GM23248 (cell line): ENCODE measurements at regions not wholly inside any gene's neighbourhood (a gene's known extent, or its start where the extent isn't known, plus 50 kb on each side); places are given as distances from the start of the nearest gene placed in this dataset.

Experiments used
- DNase-seq: peaks from one replicate; pipeline ENCODE4 v3.0.0-alpha.2; 2015
- H2AFZ ChIP-seq: fragments of 200-600 bp; sonication (generic); 2 replicates; pipeline ENCODE4 v1.6.1; 2016; ENCODE audit warnings: antibody characterized with exemption
- H3F3A ChIP-seq: fragments of 200-600 bp; sonication (generic); 2 replicates; pipeline ENCODE4 v1.6.1; 2016; ENCODE audit warnings: mild to moderate bottlenecking, antibody characterized with exemption, mixed run types; ENCODE audit not compliant: insufficient read depth
- H3K27ac ChIP-seq: fragments of 200-600 bp; sonication (generic); 2 replicates; pipeline ENCODE4 v1.5.1; 2016; ENCODE audit warnings: mild to moderate bottlenecking
- H3K27me3 ChIP-seq: fragments of 200-600 bp; sonication (generic); replicated peaks from 2 replicates; pipeline ENCODE4 v1.6.1; 2016; ENCODE audit warnings: mild to moderate bottlenecking; ENCODE audit not compliant: insufficient read depth
- H3K36me3 ChIP-seq: fragments of 200-600 bp; sonication (generic); 2 replicates; pipeline ENCODE4 v1.6.1; 2016; ENCODE audit warnings: low read depth, mild to moderate bottlenecking
- H3K4me1 ChIP-seq: fragments of 200-600 bp; sonication (generic); 2 replicates; pipeline ENCODE4 v1.6.1; 2016; ENCODE audit warnings: mild to moderate bottlenecking; ENCODE audit not compliant: insufficient read depth
- H3K4me2 ChIP-seq: fragments of 200-600 bp; sonication (generic); one replicate; pipeline ENCODE4 v1.6.1; 2016; ENCODE audit warnings: mild to moderate bottlenecking; ENCODE audit not compliant: unreplicated experiment
- H3K4me3 ChIP-seq: fragments of 200-600 bp; sonication (generic); 2 replicates; pipeline ENCODE4 v1.5.1; 2016; ENCODE audit warnings: mild to moderate bottlenecking
- H3K79me2 ChIP-seq: fragments of 200-600 bp; sonication (generic); 2 replicates; pipeline ENCODE4 v1.6.1; 2016; ENCODE audit warnings: mild to moderate bottlenecking; ENCODE audit not compliant: insufficient read depth
- H3K9ac ChIP-seq: fragments of 200-600 bp; sonication (generic); 2 replicates; pipeline ENCODE4 v1.6.1; 2016; ENCODE audit warnings: mild to moderate bottlenecking
- H3K9me2 ChIP-seq: fragments of 200-600 bp; sonication (generic); 2 replicates; pipeline ENCODE4 v1.6.1; 2016; ENCODE audit warnings: mixed run types, mild to moderate bottlenecking, moderate library complexity; ENCODE audit not compliant: insufficient read depth
- H3K9me3 ChIP-seq: fragments of 200-600 bp; sonication (generic); one replicate; pipeline ENCODE4 v1.6.1; 2017; ENCODE audit warnings: low read depth
- H4K20me1 ChIP-seq: fragments of 200-600 bp; sonication (generic); 2 replicates; pipeline ENCODE4 v1.6.0; 2016; ENCODE audit not compliant: insufficient read depth
- EZH2 ChIP-seq: fragments of 200-600 bp; sonication (generic); IDR thresholded peaks from 2 replicates; pipeline ENCODE4 v1.6.1; 2018; ENCODE audit warnings: antibody characterized with exemption, mild to moderate bottlenecking; ENCODE audit not compliant: insufficient read depth, poor library complexity, severe bottlenecking
- EZH2phosphoT487 ChIP-seq: fragments of 200-600 bp; sonication (generic); IDR thresholded peaks from 2 replicates; pipeline ENCODE4 v1.6.1; 2018; ENCODE audit warnings: antibody characterized with exemption, moderate library complexity, mild to moderate bottlenecking, low read depth; ENCODE audit not compliant: insufficient read depth
- WGBS, 2 experiments: methylation state at CpG; one replicate each; pipeline ENCODE4 v1.1.6; 2015 to 2017; ENCODE audit warnings: low lambda C conversion rate in 2 of 2, low coverage in 1 of 2; ENCODE audit errors: missing lambda C conversion rate in 2 of 2; 5-methylcytosine and 5-hydroxymethylcytosine counted together
- in situ Hi-C: fragments of 300-500 bp; cut with MboI; formaldehyde crosslinking; loops from 2 replicates; pipeline ENCODE4 v1.15.0; 2020

DNA sequence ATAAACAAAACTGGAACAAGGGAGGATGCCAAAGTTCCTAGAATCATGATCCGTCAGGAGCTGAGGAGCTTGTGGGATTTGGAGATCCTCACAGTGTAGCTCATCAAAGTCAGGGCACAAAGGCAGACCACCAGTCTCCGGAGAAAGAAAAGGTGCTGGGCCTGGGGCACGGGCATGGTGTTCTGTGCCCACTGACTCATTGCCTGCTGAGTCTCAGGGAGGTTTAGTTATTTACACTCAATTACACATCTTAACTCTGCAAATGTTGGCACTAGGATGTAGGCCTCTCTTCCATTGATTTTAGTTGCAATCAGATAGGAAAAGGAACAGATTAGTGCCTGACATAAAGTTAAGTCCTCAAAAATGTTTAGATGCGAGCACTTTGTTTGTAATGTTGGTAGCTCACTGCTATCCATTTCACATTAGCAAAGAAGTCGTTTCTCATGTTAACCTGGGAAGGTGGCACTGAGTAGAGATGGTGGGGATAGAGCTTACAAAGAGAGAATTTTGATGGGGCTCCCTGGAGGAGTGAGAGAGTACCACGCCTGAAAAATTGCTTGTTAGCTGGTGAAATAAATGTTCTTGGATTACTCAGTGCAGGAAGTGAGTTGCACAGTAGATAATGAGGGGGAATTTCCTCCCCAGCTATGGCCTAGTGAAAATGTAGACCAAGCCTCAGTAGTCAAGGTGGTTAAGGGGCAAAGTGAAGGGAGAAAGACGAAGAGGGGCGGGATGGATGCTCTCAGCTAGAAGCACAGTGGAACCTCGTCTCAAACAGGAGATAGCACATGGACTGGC is 109.5 kb upstream of the CD180 start:
- H3K79me2 ChIP-seq = no peaks in the 10 kb centered on the region
- H3K9me3 ChIP-seq = no peaks in the 10 kb centered on the region
- H3K4me1 ChIP-seq = peaks cover 53% of the 10 kb centered on the region
- no peak overlapping the region for H3K4me3 ChIP-seq
- no peaks in the 10 kb centered on the region for H3K9me2 ChIP-seq
- H3K36me3 ChIP-seq = no peaks in the 10 kb centered on the region
- H3K27ac ChIP-seq = peak overlapping the region; percentile 27
- peak overlapping the region; percentile 19; the same call in 1 of the 2 replicates for H2AFZ ChIP-seq
- no peak overlapping the region for H3K9ac ChIP-seq
- no peak for TF ChIP-seq EZH2
- TF ChIP-seq EZH2phosphoT487 = no peak
- H4K20me1 ChIP-seq = no peaks in the 10 kb centered on the region
- H3K4me2 ChIP-seq = no peak overlapping the region
- peaks cover 60% of the 10 kb centered on the region for H3F3A ChIP-seq
- DNase-seq = peak; percentile 53
- 80 to 83% methylated on average over 9 of the region's 9 CpGs for WGBS, 2 experiments
- in situ Hi-C loops = no loop called here
- no peaks in the 10 kb centered on the region for H3K27me3 ChIP-seq

DNA sequence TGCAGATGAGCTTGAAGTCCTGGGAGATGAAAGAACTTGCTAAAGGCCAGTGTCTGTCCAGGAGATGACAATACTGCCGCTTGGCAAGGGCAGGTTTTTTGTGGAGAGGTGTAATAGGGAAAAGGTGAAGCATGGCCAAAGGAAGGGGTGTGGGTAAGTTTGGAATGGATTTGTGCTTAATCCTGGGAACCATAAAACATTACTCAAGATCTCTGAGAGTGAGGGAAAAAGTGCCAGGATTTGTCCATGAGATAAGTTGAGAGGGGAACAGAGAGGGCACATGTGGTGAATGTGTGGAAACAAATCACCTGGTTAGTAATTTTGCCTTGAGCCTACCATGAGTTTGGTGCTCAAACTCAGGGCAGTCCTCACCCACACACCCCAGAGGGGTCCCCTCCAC is 108.8 kb upstream of the CD180 start:
- no peaks in the 10 kb centered on the region for H3K79me2 ChIP-seq
- peaks cover 60% of the 10 kb centered on the region for H3K4me1 ChIP-seq
- no peaks in the 10 kb centered on the region for H3K36me3 ChIP-seq
- H3K9me3 ChIP-seq = no peaks in the 10 kb centered on the region
- 100% methylated on average over 1 of the region's 1 CpG for WGBS, 2 experiments
- H4K20me1 ChIP-seq = no peaks in the 10 kb centered on the region
- TF ChIP-seq EZH2 (no peak), EZH2phosphoT487 (no peak)
- no peak overlapping the region for H3K4me3 ChIP-seq
- H3K27ac ChIP-seq = peak overlapping the region; percentile 38
- peak overlapping the region; percentile 30 for H3K4me2 ChIP-seq
- no peak overlapping the region for H3K9ac ChIP-seq
- no peak overlapping the region for H2AFZ ChIP-seq
- peaks cover 67% of the 10 kb centered on the region for H3F3A ChIP-seq
- no peaks in the 10 kb centered on the region for H3K27me3 ChIP-seq
- DNase-seq = no peak
- no peaks in the 10 kb centered on the region for H3K9me2 ChIP-seq
- in situ Hi-C loops = no loop called here

- TF ChIP-seq EZH2 (no peak), EZH2phosphoT487 (no peak)
- Histone ChIP-seq H3K27ac (no peak overlapping the region), H3K4me3 (no peak overlapping the region), H3K4me2 (no peak overlapping the region), H3K9me3 (no peaks in the 10 kb centered on the region), H3K9ac (no peak overlapping the region), H4K20me1 (no peaks in the 10 kb centered on the region), H3K4me1 (peaks cover 80% of the 10 kb centered on the region), H3K36me3 (no peaks in the 10 kb centered on the region), H2AFZ (no peak overlapping the region), H3K27me3 (no peaks in the 10 kb centered on the region), H3K79me2 (no peaks in the 10 kb centered on the region), H3K9me2 (no peaks in the 10 kb centered on the region), H3F3A (peaks cover 87% of the 10 kb centered on the region)
- in situ Hi-C loops = no loop called here
- peak; percentile 67 for DNase-seq
- 56 to 63% methylated on average over 3 of the region's 3 CpGs for WGBS, 2 experiments
Measured at GRCh38 chr5:67303356-67303755, 106.8 kb upstream of the CD180 start.

DNA sequence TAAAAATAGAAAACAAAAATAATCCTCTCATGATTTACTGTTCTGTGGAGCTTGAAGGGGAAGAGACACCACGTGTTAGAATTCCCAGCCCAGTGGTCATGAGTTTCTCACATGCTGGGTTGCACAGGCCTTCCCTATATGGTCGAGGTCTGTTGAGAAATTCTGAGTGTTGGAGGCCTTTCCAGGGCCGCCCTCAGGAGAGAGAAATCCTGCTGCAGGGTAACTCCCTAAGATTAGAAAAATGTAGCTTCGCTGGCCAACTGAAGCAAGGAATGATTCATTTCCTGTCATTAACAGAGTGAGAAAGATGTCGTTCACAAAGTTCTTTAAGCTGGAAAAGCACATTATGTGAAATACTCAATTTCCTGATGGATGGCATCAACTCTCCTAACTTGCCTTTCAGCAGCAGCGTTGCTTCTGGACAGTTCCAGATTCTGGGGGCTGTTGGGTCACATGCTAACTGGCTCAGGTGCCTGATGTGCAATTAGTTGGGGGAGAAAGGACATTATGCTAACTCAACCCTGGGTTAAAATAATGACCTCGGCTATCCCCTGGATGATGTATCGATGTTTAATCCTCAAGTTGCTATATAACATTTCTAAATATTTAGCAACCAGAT is 104.8 kb upstream of the CD180 start:
- H2AFZ ChIP-seq = no peak overlapping the region
- peak overlapping the region; percentile 61 for H3K27ac ChIP-seq
- TF ChIP-seq EZH2phosphoT487 (no peak), EZH2 (no peak)
- H3K9me2 ChIP-seq = no peaks in the 10 kb centered on the region
- 7 to 10% methylated on average over 8 of the region's 8 CpGs for WGBS, 2 experiments
- no peaks in the 10 kb centered on the region for H4K20me1 ChIP-seq
- peaks cover 77% of the 10 kb centered on the region for H3F3A ChIP-seq
- no peaks in the 10 kb centered on the region for H3K27me3 ChIP-seq
- DNase-seq = peak; percentile 95
- in situ Hi-C loops = no loop called here
- H3K4me1 ChIP-seq = peaks cover 69% of the 10 kb centered on the region
- H3K4me2 ChIP-seq = peak overlapping the region; percentile 33
- H3K79me2 ChIP-seq = no peaks in the 10 kb centered on the region
- no peaks in the 10 kb centered on the region for H3K36me3 ChIP-seq
- H3K4me3 ChIP-seq = no peak overlapping the region
- no peak overlapping the region for H3K9ac ChIP-seq
- no peaks in the 10 kb centered on the region for H3K9me3 ChIP-seq
